WERI-Rb-1 (cell line): ENCODE measurements at regions not wholly inside any gene's neighbourhood (a gene's known extent, or its start where the extent isn't known, plus 50 kb on each side); places are given as distances from the start of the nearest gene placed in this dataset.
"Not testable (repeated sequence)": the region's sequence is repeated elsewhere in the genome, so short reads cannot be mapped to it uniquely, and the experiment has no call there.

Source experiments
- DNase-seq: peaks from one replicate; pipeline ENCODE4 v3.0.0-alpha.2; 2020
- H3K27ac ChIP-seq: fragments of 250-450 bp; sonication (Bioruptor Pico); 2 replicates; pipeline ENCODE4 v1.5.1; 2020; ENCODE audit warnings: mild to moderate bottlenecking, moderate library complexity
- H3K27me3 ChIP-seq: fragments of 250-450 bp; sonication (Bioruptor Pico); 2 replicates; pipeline ENCODE4 v1.5.1; 2021; ENCODE audit warnings: mild to moderate bottlenecking, low read depth, moderate library complexity; ENCODE audit not compliant: insufficient read depth, severe bottlenecking
- H3K36me3 ChIP-seq: fragments of 250-450 bp; sonication (Bioruptor Pico); 2 replicates; pipeline ENCODE4 v1.5.1; 2020; ENCODE audit warnings: mild to moderate bottlenecking, moderate library complexity
- H3K4me3 ChIP-seq: 2 replicates; pipeline ENCODE4 v1.5.1; 2011; ENCODE audit warnings: low read depth, mild to moderate bottlenecking, control low read depth, low read length
- H3K9me3 ChIP-seq: fragments of 250-450 bp; sonication (Bioruptor Pico); 2 replicates; pipeline ENCODE4 v1.5.1; 2021; ENCODE audit warnings: mild to moderate bottlenecking, moderate library complexity; ENCODE audit not compliant: severe bottlenecking
- TF ChIP-seq, protein P1 (sequence below): IDR thresholded peaks from 2 replicates; pipeline ENCODE4 v1.5.1; 2011; ENCODE audit warnings: low read depth, mild to moderate bottlenecking, control low read depth, inconsistent platforms, low read length

DNA sequence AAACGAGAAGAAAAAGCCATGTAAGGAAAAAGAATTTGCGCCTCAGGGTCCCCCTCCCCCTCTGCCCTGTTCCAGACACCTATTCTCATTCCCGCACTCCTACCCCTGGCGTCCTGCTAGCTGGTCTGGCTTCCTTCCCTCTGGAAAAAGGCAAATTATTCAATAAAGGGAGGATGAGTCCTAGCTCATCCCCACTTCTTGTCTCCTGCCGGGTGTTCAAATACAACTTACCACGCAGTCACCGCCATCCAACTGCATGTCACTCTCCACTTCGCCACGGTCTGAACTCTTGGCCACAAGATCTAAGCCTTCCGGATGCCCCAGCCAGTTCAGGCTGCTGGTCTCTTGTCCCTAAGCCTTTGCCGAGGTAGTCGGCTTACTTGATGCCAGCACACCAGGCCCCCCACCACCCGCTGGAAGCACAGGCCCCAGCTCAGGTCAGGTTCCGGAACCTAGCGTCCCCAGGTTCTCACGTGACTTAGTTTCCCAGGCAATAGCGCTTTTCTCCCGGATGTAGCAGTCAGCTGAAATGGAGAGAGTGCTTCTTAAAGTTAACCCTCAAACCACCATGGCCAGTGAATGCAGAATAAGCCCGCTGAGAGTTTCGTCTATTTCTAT is 209.6 kb upstream of the SPIN4 start:
- peak overlapping the region; percentile 53 for H3K4me3 ChIP-seq
- H3K9me3 ChIP-seq = no peaks in the 10 kb centered on the region
- no peaks in the 10 kb centered on the region for H3K27me3 ChIP-seq
- TF ChIP-seq, protein P1, sequence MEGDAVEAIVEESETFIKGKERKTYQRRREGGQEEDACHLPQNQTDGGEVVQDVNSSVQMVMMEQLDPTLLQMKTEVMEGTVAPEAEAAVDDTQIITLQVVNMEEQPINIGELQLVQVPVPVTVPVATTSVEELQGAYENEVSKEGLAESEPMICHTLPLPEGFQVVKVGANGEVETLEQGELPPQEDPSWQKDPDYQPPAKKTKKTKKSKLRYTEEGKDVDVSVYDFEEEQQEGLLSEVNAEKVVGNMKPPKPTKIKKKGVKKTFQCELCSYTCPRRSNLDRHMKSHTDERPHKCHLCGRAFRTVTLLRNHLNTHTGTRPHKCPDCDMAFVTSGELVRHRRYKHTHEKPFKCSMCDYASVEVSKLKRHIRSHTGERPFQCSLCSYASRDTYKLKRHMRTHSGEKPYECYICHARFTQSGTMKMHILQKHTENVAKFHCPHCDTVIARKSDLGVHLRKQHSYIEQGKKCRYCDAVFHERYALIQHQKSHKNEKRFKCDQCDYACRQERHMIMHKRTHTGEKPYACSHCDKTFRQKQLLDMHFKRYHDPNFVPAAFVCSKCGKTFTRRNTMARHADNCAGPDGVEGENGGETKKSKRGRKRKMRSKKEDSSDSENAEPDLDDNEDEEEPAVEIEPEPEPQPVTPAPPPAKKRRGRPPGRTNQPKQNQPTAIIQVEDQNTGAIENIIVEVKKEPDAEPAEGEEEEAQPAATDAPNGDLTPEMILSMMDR = no peak
- no peaks in the 10 kb centered on the region for H3K36me3 ChIP-seq
- peak overlapping the region; percentile 18; the same call in 1 of the 2 replicates for H3K27ac ChIP-seq
- DNase-seq = peak; percentile 81

DNA sequence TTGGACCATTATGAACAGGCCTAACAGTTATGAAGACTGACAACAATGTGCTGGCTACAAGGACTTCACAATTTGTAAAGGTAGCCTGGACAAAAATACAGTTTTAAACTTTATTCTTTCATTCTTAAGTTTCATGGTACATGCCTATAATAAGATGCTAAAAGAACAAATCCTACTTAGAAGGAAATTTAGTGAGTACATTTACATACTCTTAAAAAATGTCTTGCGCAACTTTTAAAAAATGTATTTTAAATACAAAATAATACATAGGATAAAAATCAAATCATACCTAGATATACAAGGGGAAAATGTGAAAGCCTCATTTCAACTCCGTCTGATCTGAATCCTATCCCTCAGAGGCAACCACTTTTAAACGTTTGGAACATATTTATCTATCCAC is 200.7 kb upstream of the SPIN4 start:
- Histone ChIP-seq H3K4me3 (no peak overlapping the region), H3K9me3 (no peaks in the 10 kb centered on the region), H3K27me3 (no peaks in the 10 kb centered on the region), H3K36me3 (no peaks in the 10 kb centered on the region), H3K27ac (no peak overlapping the region)
- TF ChIP-seq, protein P1 = no peak
- no peak for DNase-seq

DNA sequence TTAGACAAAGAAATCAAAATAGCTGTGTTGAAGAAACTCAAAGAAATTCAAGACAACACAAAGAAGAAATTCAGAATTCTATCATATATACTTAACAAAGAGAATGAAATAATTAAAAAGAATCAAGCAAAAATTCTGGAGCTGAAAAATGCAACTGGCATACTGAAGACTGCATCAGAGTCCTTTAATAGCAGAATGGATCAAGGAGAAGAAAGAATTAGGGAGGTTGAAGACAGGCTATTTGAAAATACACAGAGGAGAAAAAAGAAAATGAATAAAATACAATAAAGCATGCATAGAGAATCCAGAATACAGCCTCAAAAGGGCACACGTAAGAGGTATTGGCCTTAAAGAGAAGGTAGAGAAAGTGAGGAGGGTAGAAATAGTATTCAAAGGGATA is 179.5 kb upstream of the SPIN4 start:
- DNase-seq = no peak
- TF ChIP-seq, protein P1 = no peak
- H3K27ac ChIP-seq = no peak overlapping the region
- H3K4me3 ChIP-seq = no peak overlapping the region
- no peaks in the 10 kb centered on the region for H3K9me3 ChIP-seq
- H3K27me3 ChIP-seq = no peaks in the 10 kb centered on the region
- no peaks in the 10 kb centered on the region for H3K36me3 ChIP-seq

DNA sequence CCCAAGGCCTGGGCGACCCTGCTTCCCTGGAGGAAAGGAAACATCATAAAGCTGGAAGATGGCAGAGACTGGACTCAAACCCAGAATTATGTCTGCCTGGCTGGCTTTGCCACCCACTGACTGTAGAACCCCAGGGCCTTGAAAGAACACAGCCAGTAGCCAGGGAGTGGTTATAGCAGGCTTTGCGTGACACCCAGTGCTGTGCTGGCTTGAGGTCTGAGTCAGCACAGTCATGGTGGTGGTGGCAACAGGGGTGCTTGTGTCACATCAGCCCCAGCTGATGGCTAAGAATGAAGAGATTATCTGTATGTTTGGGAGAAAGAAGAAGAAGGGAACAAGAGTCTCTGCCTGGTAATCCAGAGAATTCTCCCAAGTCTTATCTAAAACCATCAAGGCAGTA is 178.8 kb upstream of the SPIN4 start:
- DNase-seq = no peak
- Histone ChIP-seq H3K36me3 (no peaks in the 10 kb centered on the region), H3K27me3 (no peaks in the 10 kb centered on the region), H3K9me3 (no peaks in the 10 kb centered on the region), H3K27ac (no peak overlapping the region), H3K4me3 (no peak overlapping the region)
- TF ChIP-seq, protein P1 = no peak

DNA sequence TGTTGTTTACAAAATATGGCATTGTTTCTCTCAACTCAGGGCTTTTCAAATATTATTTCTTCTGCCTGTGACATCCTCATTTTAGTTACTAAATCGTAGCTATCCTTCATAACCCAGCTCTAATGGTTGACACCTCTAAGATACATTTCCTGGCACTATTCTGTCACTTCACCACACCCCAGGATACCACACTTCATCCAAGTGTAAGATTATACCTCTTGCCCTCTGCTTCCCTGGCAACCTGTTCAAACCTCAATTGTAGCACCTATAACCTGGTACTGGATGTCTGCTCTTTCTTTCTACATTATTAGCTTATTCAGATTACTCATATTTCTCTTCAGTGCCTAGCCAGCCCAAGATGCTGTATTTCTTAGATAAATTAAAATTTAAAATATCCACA is 175.7 kb upstream of the SPIN4 start:
- Histone ChIP-seq H3K27me3 (no peaks in the 10 kb centered on the region), H3K27ac (no peak overlapping the region), H3K36me3 (no peaks in the 10 kb centered on the region), H3K9me3 (no peaks in the 10 kb centered on the region), H3K4me3 (no peak overlapping the region)
- no peak for DNase-seq
- TF ChIP-seq, protein P1 = no peak

DNA sequence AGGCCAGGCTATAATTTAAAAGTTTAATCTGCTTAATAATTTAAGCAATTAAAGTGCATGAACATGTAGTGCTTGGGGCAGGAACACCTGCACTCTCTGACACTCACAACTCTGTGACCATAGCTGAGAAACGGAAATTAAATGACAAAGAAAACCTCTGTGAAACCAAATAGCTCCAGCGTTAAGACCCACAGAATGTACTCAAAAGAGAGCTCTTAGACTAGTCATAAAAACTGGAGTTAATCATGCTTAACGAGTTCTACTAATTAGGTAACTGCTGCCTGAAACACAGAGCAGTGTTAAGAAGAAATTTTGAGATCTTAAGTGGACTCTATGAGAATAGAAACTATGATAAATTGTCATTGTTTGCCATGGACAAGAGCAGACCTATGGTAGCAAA is 174.4 kb upstream of the SPIN4 start:
- Histone ChIP-seq H3K9me3 (no peaks in the 10 kb centered on the region), H3K27ac (no peak overlapping the region), H3K4me3 (no peak overlapping the region), H3K36me3 (no peaks in the 10 kb centered on the region), H3K27me3 (no peaks in the 10 kb centered on the region)
- TF ChIP-seq, protein P1 = no peak
- no peak for DNase-seq

DNA sequence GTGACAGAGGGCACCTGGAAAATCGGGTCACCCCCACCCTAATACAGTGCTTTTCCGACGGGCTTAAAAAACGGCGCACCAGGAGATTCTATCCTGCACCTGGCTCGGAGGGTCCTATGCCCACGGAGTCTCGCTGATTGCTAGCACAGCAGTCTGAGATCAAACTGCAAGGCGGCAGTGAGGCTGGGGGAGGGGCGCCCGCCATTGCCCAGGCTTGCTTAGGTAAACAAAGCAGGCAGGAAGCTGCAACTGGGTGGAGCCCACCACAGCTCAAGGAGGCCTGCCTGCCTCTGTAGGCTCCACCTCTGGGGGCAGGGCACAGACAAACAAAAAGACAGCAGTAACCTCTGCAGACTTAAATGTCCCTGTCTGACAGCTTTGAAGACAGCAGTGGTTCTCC is 168.2 kb upstream of the SPIN4 start:
- not testable (repeated sequence) for H3K27ac ChIP-seq, H3K36me3 ChIP-seq, DNase-seq, H3K4me3 ChIP-seq, H3K27me3 ChIP-seq, H3K9me3 ChIP-seq
